Activated naive CD4-positive, alpha-beta T cell treated with anti-CD3 and anti-CD28 coated beads for 36 hours (primary cell): ENCODE measurements at regions not wholly inside any gene's neighbourhood (a gene's known extent, or its start where the extent isn't known, plus 50 kb on each side); places are given as distances from the start of the nearest gene placed in this dataset.
"Not testable (repeated sequence)": the region's sequence is repeated elsewhere in the genome, so short reads cannot be mapped to it uniquely, and the experiment has no call there.

ENCODE experiments used
- CTCF ChIA-PET: fragments of 350-600 bp; sonication (Branson Sonifier 250); formaldehyde crosslinking; loops from one replicate; lab custom pipeline; 2021; ENCODE audit warnings: antibody characterized with exemption; lab: Charles Lee
- DNase-seq: peaks from one replicate; pipeline ENCODE4 v3.0.0-alpha.2; 2020
- H3K27ac Mint-ChIP-seq: one replicate; pipeline ENCODE4 v1.8.0; 2021; ENCODE audit warnings: mild to moderate bottlenecking, mixed read lengths
- H3K27me3 Mint-ChIP-seq: one replicate; pipeline ENCODE4 v1.8.0; 2021; ENCODE audit warnings: low read depth, mixed read lengths
- H3K36me3 Mint-ChIP-seq: one replicate; pipeline ENCODE4 v1.8.0; 2021; ENCODE audit warnings: low read depth, mixed read lengths
- H3K4me1 Mint-ChIP-seq: one replicate; pipeline ENCODE4 v1.8.0; 2021; ENCODE audit warnings: low read depth, mixed read lengths
- H3K4me3 Mint-ChIP-seq: one replicate; pipeline ENCODE4 v1.8.0; 2021; ENCODE audit warnings: mild to moderate bottlenecking, moderate library complexity, mixed read lengths
- H3K9me3 Mint-ChIP-seq: one replicate; pipeline ENCODE4 v1.8.0; 2021; ENCODE audit warnings: mixed read lengths
- intact Hi-C: fragments of 100-400 bp; cut with micrococcal nuclease; formaldehyde crosslinking; loops from one replicate; pipeline ENCODE4 v1.15.1; 2023

- peaks cover 2% of the 10 kb centered on the region for H3K9me3 Mint-ChIP-seq
- CTCF ChIA-PET, result no interaction called here
- no peak overlapping the region for H3K27ac Mint-ChIP-seq
Observed at GRCh38 chr3:87446849-87447387, 170.5 kb upstream of the POU1F1 start.

GRCh38 chr3:87442470-87442869 is 166.1 kb upstream of the POU1F1 start:
- H3K27ac Mint-ChIP-seq, result no peak overlapping the region
- H3K4me3 Mint-ChIP-seq, result no peak overlapping the region
- H3K9me3 Mint-ChIP-seq, result no peaks in the 10 kb centered on the region
- intact Hi-C loops, result no loop called here
- DNase-seq, result no peak
- CTCF ChIA-PET, result no interaction called here
- H3K27me3 Mint-ChIP-seq, result no peaks in the 10 kb centered on the region
- H3K4me1 Mint-ChIP-seq, result peaks cover 3% of the 10 kb centered on the region
- no peaks in the 10 kb centered on the region for H3K36me3 Mint-ChIP-seq

More at GRCh38 chr3:87446849-87447387, 170.5 kb upstream of the POU1F1 start:
- Mint-ChIP-seq H3K36me3 (no peaks in the 10 kb centered on the region), H3K4me3 (no peak overlapping the region), H3K4me1 (no peaks in the 10 kb centered on the region), H3K27me3 (no peaks in the 10 kb centered on the region)
- DNase-seq, result no peak
- intact Hi-C loops, result no loop called here

GRCh38 chr3:87437765-87438164 is 161.4 kb upstream of the POU1F1 start:
- no peaks in the 10 kb centered on the region for H3K27me3 Mint-ChIP-seq
- H3K9me3 Mint-ChIP-seq, result no peaks in the 10 kb centered on the region
- H3K4me1 Mint-ChIP-seq, result peaks cover 8% of the 10 kb centered on the region
- DNase-seq, result no peak
- H3K27ac Mint-ChIP-seq, result no peak overlapping the region
- no peaks in the 10 kb centered on the region for H3K36me3 Mint-ChIP-seq
- CTCF ChIA-PET, result interaction anchor here (0.6 kb wide), 1 partner anchor 96 kb away, joined by 3 read pairs; no protein-coding TSS in a partner anchor
- H3K4me3 Mint-ChIP-seq, result no peak overlapping the region
- intact Hi-C loops, result no loop called here

GRCh38 chr3:87436781-87437543 is 160.6 kb upstream of the POU1F1 start:
- CTCF ChIA-PET, result no interaction called here
- Mint-ChIP-seq H3K36me3 (no peaks in the 10 kb centered on the region), H3K27me3 (no peaks in the 10 kb centered on the region), H3K4me1 (peaks cover 8% of the 10 kb centered on the region), H3K4me3 (no peak overlapping the region), H3K9me3 (no peaks in the 10 kb centered on the region), H3K27ac (no peak overlapping the region)
- no peak for DNase-seq
- intact Hi-C loops, result no loop called here

- no peaks in the 10 kb centered on the region for H3K27me3 Mint-ChIP-seq
- no peaks in the 10 kb centered on the region for H3K36me3 Mint-ChIP-seq
- no peak overlapping the region for H3K4me3 Mint-ChIP-seq
- H3K9me3 Mint-ChIP-seq, result no peaks in the 10 kb centered on the region
- CTCF ChIA-PET, result no interaction called here
- no peak for DNase-seq
- peaks cover 8% of the 10 kb centered on the region for H3K4me1 Mint-ChIP-seq
- intact Hi-C loops, result no loop called here
- no peak overlapping the region for H3K27ac Mint-ChIP-seq
Observed at GRCh38 chr3:87435926-87436620, 159.7 kb upstream of the POU1F1 start.

GRCh38 chr3:87433445-87433844 is 157.1 kb upstream of the POU1F1 start:
- intact Hi-C loops, H3K27ac Mint-ChIP-seq, H3K27me3 Mint-ChIP-seq, H3K4me1 Mint-ChIP-seq, H3K4me3 Mint-ChIP-seq, DNase-seq, H3K36me3 Mint-ChIP-seq, H3K9me3 Mint-ChIP-seq, CTCF ChIA-PET: not testable (repeated sequence)

- no peak overlapping the region for H3K4me3 Mint-ChIP-seq
- intact Hi-C loops, result no loop called here
- H3K27ac Mint-ChIP-seq, result no peak overlapping the region
- CTCF ChIA-PET, result interaction anchor here (1.2 kb wide), 1 partner anchor 542 kb away, joined by 3 read pairs; no protein-coding TSS in a partner anchor
- no peaks in the 10 kb centered on the region for H3K4me1 Mint-ChIP-seq
- no peaks in the 10 kb centered on the region for H3K9me3 Mint-ChIP-seq
- H3K27me3 Mint-ChIP-seq, result no peaks in the 10 kb centered on the region
- no peaks in the 10 kb centered on the region for H3K36me3 Mint-ChIP-seq
- DNase-seq, result no peak
Observed at GRCh38 chr3:87426918-87427317, 150.5 kb upstream of the POU1F1 start.

GRCh38 chr3:87425056-87425455 is 148.7 kb upstream of the POU1F1 start:
- Mint-ChIP-seq H3K4me1 (no peaks in the 10 kb centered on the region), H3K36me3 (no peaks in the 10 kb centered on the region), H3K27ac (no peak overlapping the region), H3K4me3 (no peak overlapping the region), H3K27me3 (no peaks in the 10 kb centered on the region), H3K9me3 (no peaks in the 10 kb centered on the region)
- intact Hi-C loops, result no loop called here
- CTCF ChIA-PET, result no interaction called here
- DNase-seq, result no peak

GRCh38 chr3:87423336-87423735 is 147.0 kb upstream of the POU1F1 start:
- Mint-ChIP-seq H3K4me1 (no peaks in the 10 kb centered on the region), H3K4me3 (no peak overlapping the region), H3K36me3 (no peaks in the 10 kb centered on the region), H3K27me3 (no peaks in the 10 kb centered on the region), H3K9me3 (no peaks in the 10 kb centered on the region), H3K27ac (no peak overlapping the region)
- no peak for DNase-seq
- CTCF ChIA-PET, result no interaction called here
- intact Hi-C loops, result no loop called here

GRCh38 chr3:87422333-87422732 is 145.9 kb upstream of the POU1F1 start:
- intact Hi-C loops, result no loop called here

GRCh38 chr3:87420171-87420570 is 143.8 kb upstream of the POU1F1 start:
- no peak for DNase-seq
- Mint-ChIP-seq H3K27me3 (no peaks in the 10 kb centered on the region), H3K36me3 (no peaks in the 10 kb centered on the region), H3K9me3 (peaks cover 3% of the 10 kb centered on the region), H3K27ac (no peak overlapping the region), H3K4me3 (no peak overlapping the region), H3K4me1 (no peaks in the 10 kb centered on the region)
- intact Hi-C loops, result no loop called here
- CTCF ChIA-PET, result no interaction called here

More at GRCh38 chr3:87422333-87422732, 145.9 kb upstream of the POU1F1 start:
- Mint-ChIP-seq H3K4me1 (no peaks in the 10 kb centered on the region), H3K27me3 (no peaks in the 10 kb centered on the region), H3K4me3 (no peak overlapping the region), H3K9me3 (no peaks in the 10 kb centered on the region), H3K27ac (no peak overlapping the region), H3K36me3 (no peaks in the 10 kb centered on the region)
- DNase-seq, result no peak
- CTCF ChIA-PET, result no interaction called here

- CTCF ChIA-PET, result interaction anchor here (0.5 kb wide), 1 partner anchor 763 kb away, joined by 3 read pairs; no protein-coding TSS in a partner anchor
- H3K36me3 Mint-ChIP-seq, result no peaks in the 10 kb centered on the region
- H3K4me1 Mint-ChIP-seq, result no peaks in the 10 kb centered on the region
Observed at GRCh38 chr3:87414271-87414670, 137.9 kb upstream of the POU1F1 start.

More at GRCh38 chr3:87414271-87414670, 137.9 kb upstream of the POU1F1 start:
- Mint-ChIP-seq H3K4me3 (no peak overlapping the region), H3K27ac (no peak overlapping the region), H3K27me3 (no peaks in the 10 kb centered on the region), H3K9me3 (peaks cover 3% of the 10 kb centered on the region)
- DNase-seq, result no peak
- intact Hi-C loops, result no loop called here
